H1 (cell line): ENCODE measurements at regions not wholly inside any gene's neighbourhood (a gene's known extent, or its start where the extent isn't known, plus 50 kb on each side); places are given as distances from the start of the nearest gene placed in this dataset.

Experiments
- CHD2 ChIP-seq: IDR thresholded peaks from 2 replicates; pipeline ENCODE4 v1.6.1; 2012; ENCODE audit warnings: low read length, improper control_type of control experiment
- CTCF ChIP-seq, 3 experiments: IDR thresholded peaks; 1 replicate in 2 of 3; 2 replicates in 1 of 3; pipeline versions ENCODE4 v1.5.1 to v1.6.1; 2011; ENCODE audit warnings: low read length in 3 of 3, mild to moderate bottlenecking in 3 of 3, inconsistent platforms in 2 of 3, low read depth in 1 of 3, moderate library complexity in 1 of 3; ENCODE audit not compliant: insufficient read depth in 1 of 3; ENCODE audit errors: control extremely low read depth in 1 of 3
- EP300 ChIP-seq, 2 experiments: IDR thresholded peaks; 1 replicate in 1 of 2; 2 replicates in 1 of 2; pipeline ENCODE4 v1.6.1; 2011 to 2012; ENCODE audit warnings: low read depth in 2 of 2, low read length in 2 of 2, mild to moderate bottlenecking in 2 of 2, borderline replicate concordance in 1 of 2, inconsistent platforms in 1 of 2, moderate library complexity in 1 of 2
- EZH2 ChIP-seq: fragments of 200-600 bp; sonication (generic); IDR thresholded peaks from 2 replicates; pipeline ENCODE4 v1.7.1; 2012; ENCODE audit warnings: low read depth, mild to moderate bottlenecking, moderate library complexity, low read length, inconsistent platforms; ENCODE audit not compliant: severe bottlenecking
- GABPA ChIP-seq: IDR thresholded peaks from 2 replicates; pipeline ENCODE4 v1.6.1; 2011; ENCODE audit warnings: mild to moderate bottlenecking, low read length, moderate library complexity, borderline replicate concordance; ENCODE audit not compliant: insufficient read depth
- JUND ChIP-seq: IDR thresholded peaks from 2 replicates; pipeline ENCODE4 v1.6.1; 2011; ENCODE audit warnings: mild to moderate bottlenecking, improper control_type of control experiment, low read length
- POLR2A ChIP-seq, 2 experiments: IDR thresholded peaks; 1 replicate in 1 of 2; 2 replicates in 1 of 2; pipeline ENCODE4 v1.6.1; 2011; ENCODE audit warnings: low read depth in 2 of 2, low read length in 2 of 2, mild to moderate bottlenecking in 2 of 2; ENCODE audit errors: control extremely low read depth in 1 of 2
- POLR2AphosphoS5 ChIP-seq: IDR thresholded peaks from 2 replicates; pipeline ENCODE4 v1.6.1; 2011; ENCODE audit warnings: low read depth, low read length
- RBBP5 ChIP-seq: IDR thresholded peaks from 2 replicates; pipeline ENCODE4 v1.7.1; 2012; ENCODE audit warnings: low read depth, mild to moderate bottlenecking, inconsistent platforms, low read length, moderate library complexity, borderline replicate concordance
- TCF12 ChIP-seq: IDR thresholded peaks from 2 replicates; pipeline ENCODE4 v1.6.1; 2011; ENCODE audit warnings: low read depth, mild to moderate bottlenecking, low read length
- USF2 ChIP-seq: IDR thresholded peaks from 2 replicates; pipeline ENCODE4 v1.6.1; 2011; ENCODE audit warnings: low read length, improper control_type of control experiment
- YY1 ChIP-seq: IDR thresholded peaks from 2 replicates; pipeline ENCODE4 v1.6.1; 2011; ENCODE audit warnings: low read depth, mild to moderate bottlenecking, low read length
- ZNF274 ChIP-seq: IDR thresholded peaks from 2 replicates; pipeline ENCODE4 v1.7.0; 2012; ENCODE audit warnings: low read length, borderline replicate concordance; ENCODE audit errors: extremely low read depth

DNA sequence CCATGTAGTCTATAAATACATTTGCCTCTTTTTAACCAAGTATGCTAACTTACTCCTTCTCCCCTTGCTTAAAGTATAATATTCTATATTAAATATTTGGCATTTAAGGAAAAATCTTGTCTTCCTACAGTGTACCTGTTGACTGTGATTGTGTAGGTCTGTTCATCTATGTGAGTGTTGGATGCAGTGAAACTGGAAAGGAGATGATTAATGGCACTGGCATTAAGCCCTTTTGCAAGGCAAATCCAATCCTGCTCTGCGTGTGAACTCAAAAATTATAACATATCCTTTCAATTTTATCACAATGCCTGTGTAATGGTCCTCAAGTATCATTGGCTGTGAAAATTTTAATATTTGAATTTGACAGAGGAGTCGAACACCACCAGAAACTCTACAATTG, 565.0 kb downstream of the KCNT2 start:
- TF ChIP-seq CTCF (IDR thresholded peaks at IDR 0.05; ENCODE audit: control extremely low read depth in 1 of 3, insufficient read depth in 1 of 3, low read depth in 1 of 3, low read length in 3 of 3) (no peak), POLR2A (IDR thresholded peaks at IDR 0.05; ENCODE audit: control extremely low read depth in 1 of 2, low read depth in 2 of 2, low read length in 2 of 2) (no peak), EP300 (IDR thresholded peaks at IDR 0.05; ENCODE audit: borderline replicate concordance in 1 of 2, low read depth in 2 of 2, low read length in 2 of 2) (no peak), POLR2AphosphoS5 (no peak), USF2 (no peak), ZNF274 (no peak), JUND (no peak), EZH2 (no peak), CHD2 (no peak), TCF12 (no peak), GABPA (no peak), YY1 (no peak), RBBP5 (no peak)
